GM12878 (cell line): ENCODE measurements at regions not wholly inside any gene's neighbourhood (a gene's known extent, or its start where the extent isn't known, plus 50 kb on each side); places are given as distances from the start of the nearest gene placed in this dataset.

Source experiments
- ATAC-seq: fragments of 200-7000 bp; cut with Tn5 transposase; 3 replicates; pipeline ENCODE4 v1.9.1; 2020; ENCODE audit warnings: mild to moderate bottlenecking, moderate library complexity
- BruUV-seq: library from RNA; stranded (reverse); fragments of 400-500 nt; replicated peaks from 2 replicates; lab custom pipeline; 2021; lab: Mats Ljungman, UMichigan
- CTCF ChIA-PET: fragments of 300-600 bp; sonication (Branson Sonifier 250); formaldehyde crosslinking; extraction: SDS; loops from one replicate; lab custom pipeline; 2021; ENCODE audit warnings: inconsistent platforms; lab: Yijun Ruan, JAX
- POLR2A ChIA-PET: fragments of 350-600 bp; formaldehyde crosslinking; extraction: SDS; loops from one replicate; lab custom pipeline; 2021; ENCODE audit warnings: inconsistent platforms; lab: Charles Lee
- RAD21 ChIA-PET: fragments of 300-600 bp; sonication (Branson Sonifier 250); formaldehyde crosslinking; loops from one replicate; lab custom pipeline; 2023; ENCODE audit warnings: antibody characterized with exemption; ENCODE audit not compliant: unreplicated experiment; lab: Charles Lee
- SMC1A ChIA-PET: fragments of 300-600 bp; sonication (Branson Sonifier 250); formaldehyde crosslinking; loops from one replicate; lab custom pipeline; 2023; ENCODE audit not compliant: unreplicated experiment, uncharacterized antibody; lab: Charles Lee
- DNase-seq: peaks from one replicate; pipeline ENCODE4 v3.0.0-alpha.2; 2011; ENCODE audit warnings: low read depth, low spot score
- FAIRE-seq: peaks from 3 replicates; lab custom pipeline; 2011; peaks lifted over from hg19 to GRCh38; lab: Jason Lieb, UNC
- H2AFZ ChIP-seq: 2 replicates; pipeline ENCODE4 v1.6.0; 2011; ENCODE audit warnings: low read depth, low read length, control low read depth; ENCODE audit not compliant: control insufficient read depth
- H3K27ac ChIP-seq: 2 replicates; pipeline ENCODE4 v1.5.1; 2011; ENCODE audit warnings: control low read depth; ENCODE audit not compliant: control insufficient read depth, insufficient read depth
- H3K27me3 ChIP-seq, 2 experiments: replicated peaks in 1 of 2; 2 replicates each; pipeline versions ENCODE4 v1.6.0 to v1.6.1; 2011; ENCODE audit warnings: low read length in 1 of 2; ENCODE audit not compliant: control insufficient read depth in 2 of 2, insufficient read depth in 2 of 2
- H3K36me3 ChIP-seq, 2 experiments: 2 replicates each; pipeline ENCODE4 v1.5.1; 2011; ENCODE audit warnings: low read length in 1 of 2; ENCODE audit not compliant: control insufficient read depth in 2 of 2, insufficient read depth in 2 of 2
- H3K4me1 ChIP-seq: 2 replicates; pipeline ENCODE4 v1.6.1; 2011; ENCODE audit warnings: mild to moderate bottlenecking, low read length, moderate library complexity, mixed read lengths; ENCODE audit not compliant: control insufficient read depth, insufficient read depth
- H3K4me2 ChIP-seq: 2 replicates; pipeline ENCODE4 v1.6.0; 2011; ENCODE audit warnings: control low read depth; ENCODE audit not compliant: control insufficient read depth, insufficient read depth
- H3K4me3 ChIP-seq: fragments of 200-600 bp; sonication (generic); 2 replicates; pipeline ENCODE4 v1.5.1; 2016
- H3K79me2 ChIP-seq: 2 replicates; pipeline ENCODE4 v1.6.0; 2011; ENCODE audit warnings: low read length; ENCODE audit not compliant: control insufficient read depth, insufficient read depth
- H3K9ac ChIP-seq: 2 replicates; pipeline ENCODE4 v1.8.0; 2011; ENCODE audit warnings: low read length, control low read depth, mixed read lengths; ENCODE audit not compliant: control insufficient read depth, insufficient read depth
- H3K9me3 ChIP-seq: replicated peaks from 3 replicates; pipeline ENCODE4 v1.5.1; 2011; ENCODE audit warnings: mild to moderate bottlenecking, low read length; ENCODE audit not compliant: control insufficient read depth, insufficient read depth
- H4K20me1 ChIP-seq: 2 replicates; pipeline ENCODE4 v1.6.0; 2011; ENCODE audit not compliant: control insufficient read depth, insufficient read depth
- CEBPB ChIP-seq, 2 experiments: fragments of 150-350 bp in 1 of 2; IDR thresholded peaks; 2 replicates each; pipeline ENCODE4 v1.6.1; 2012 to 2014; ENCODE audit warnings: low read depth in 2 of 2, low read length in 2 of 2, borderline replicate concordance in 1 of 2, inconsistent platforms in 1 of 2
- GATAD2B ChIP-seq: fragments of 450-650 bp; conservative IDR thresholded peaks from 2 replicates; pipeline ENCODE4 v1.6.1; 2017; ENCODE audit warnings: low read depth, mild to moderate bottlenecking, moderate library complexity
- NFYA ChIP-seq: IDR thresholded peaks from 2 replicates; pipeline ENCODE4 v1.6.1; 2011; ENCODE audit warnings: low read depth, mild to moderate bottlenecking, low read length, improper control_type of control experiment, borderline replicate concordance
- RUNX3 ChIP-seq: IDR thresholded peaks from 2 replicates; pipeline ENCODE4 v1.6.1; 2012; ENCODE audit warnings: low read length, inconsistent platforms
- SIN3A ChIP-seq: IDR thresholded peaks from 2 replicates; pipeline ENCODE4 v1.6.1; 2012; ENCODE audit warnings: low read depth, low read length, improper control_type of control experiment
- SP1 ChIP-seq: IDR thresholded peaks from one replicate; pipeline ENCODE4 v1.6.1; 2011; ENCODE audit warnings: low read depth, low read length
- ZBTB40 ChIP-seq: fragments of 450-650 bp; IDR thresholded peaks from 2 replicates; pipeline ENCODE4 v1.6.1; 2016; ENCODE audit warnings: mild to moderate bottlenecking, moderate library complexity, borderline replicate concordance
- WGBS: methylation state at CpG from one replicate; pipeline ENCODE4 v1.1.6; 2016; ENCODE audit warnings: low lambda C conversion rate; ENCODE audit not compliant: insufficient replicate concordance, insufficient coverage; ENCODE audit errors: missing lambda C conversion rate; 5-methylcytosine and 5-hydroxymethylcytosine counted together
- in situ Hi-C: fragments of 300-500 bp; cut with MboI; formaldehyde crosslinking; loops from 9 replicates; pipeline ENCODE4 v1.14.3; 2018; ENCODE audit warnings: mixed read lengths
- intact Hi-C: fragments of 100-400 bp; cut with micrococcal nuclease; formaldehyde crosslinking; loops from one replicate; pipeline ENCODE4 v1.14.2; 2022; ENCODE audit not compliant: unreplicated experiment
- TF ChIP-seq, protein P1 (sequence below): fragments of 450-650 bp; IDR thresholded peaks from 2 replicates; pipeline ENCODE4 v1.6.1; 2017; ENCODE audit warnings: mild to moderate bottlenecking, moderate library complexity
- TF ChIP-seq, protein P2 (sequence below): fragments of 450-650 bp; IDR thresholded peaks from 2 replicates; pipeline ENCODE4 v1.6.1; 2016; ENCODE audit warnings: mild to moderate bottlenecking
- TF ChIP-seq, protein P3 (sequence below): fragments of 450-650 bp; IDR thresholded peaks from 2 replicates; pipeline ENCODE4 v1.6.1; 2017; ENCODE audit warnings: low read depth, mild to moderate bottlenecking, moderate library complexity

- Histone ChIP-seq H3K4me3 (no peak overlapping the region), H3K27ac (no peak overlapping the region), H4K20me1 (no peaks in the 10 kb centered on the region), H3K27me3 (no peaks in the 10 kb centered on the region), H3K9me3 (no peaks in the 10 kb centered on the region), H3K79me2 (no peaks in the 10 kb centered on the region), H3K9ac (no peak overlapping the region), H3K4me2 (no peak overlapping the region), H3K4me1 (no peaks in the 10 kb centered on the region), H2AFZ (no peak overlapping the region), H3K36me3 (no peaks in the 10 kb centered on the region)
- no peak for TF ChIP-seq SP1
- TF ChIP-seq, protein P1, sequence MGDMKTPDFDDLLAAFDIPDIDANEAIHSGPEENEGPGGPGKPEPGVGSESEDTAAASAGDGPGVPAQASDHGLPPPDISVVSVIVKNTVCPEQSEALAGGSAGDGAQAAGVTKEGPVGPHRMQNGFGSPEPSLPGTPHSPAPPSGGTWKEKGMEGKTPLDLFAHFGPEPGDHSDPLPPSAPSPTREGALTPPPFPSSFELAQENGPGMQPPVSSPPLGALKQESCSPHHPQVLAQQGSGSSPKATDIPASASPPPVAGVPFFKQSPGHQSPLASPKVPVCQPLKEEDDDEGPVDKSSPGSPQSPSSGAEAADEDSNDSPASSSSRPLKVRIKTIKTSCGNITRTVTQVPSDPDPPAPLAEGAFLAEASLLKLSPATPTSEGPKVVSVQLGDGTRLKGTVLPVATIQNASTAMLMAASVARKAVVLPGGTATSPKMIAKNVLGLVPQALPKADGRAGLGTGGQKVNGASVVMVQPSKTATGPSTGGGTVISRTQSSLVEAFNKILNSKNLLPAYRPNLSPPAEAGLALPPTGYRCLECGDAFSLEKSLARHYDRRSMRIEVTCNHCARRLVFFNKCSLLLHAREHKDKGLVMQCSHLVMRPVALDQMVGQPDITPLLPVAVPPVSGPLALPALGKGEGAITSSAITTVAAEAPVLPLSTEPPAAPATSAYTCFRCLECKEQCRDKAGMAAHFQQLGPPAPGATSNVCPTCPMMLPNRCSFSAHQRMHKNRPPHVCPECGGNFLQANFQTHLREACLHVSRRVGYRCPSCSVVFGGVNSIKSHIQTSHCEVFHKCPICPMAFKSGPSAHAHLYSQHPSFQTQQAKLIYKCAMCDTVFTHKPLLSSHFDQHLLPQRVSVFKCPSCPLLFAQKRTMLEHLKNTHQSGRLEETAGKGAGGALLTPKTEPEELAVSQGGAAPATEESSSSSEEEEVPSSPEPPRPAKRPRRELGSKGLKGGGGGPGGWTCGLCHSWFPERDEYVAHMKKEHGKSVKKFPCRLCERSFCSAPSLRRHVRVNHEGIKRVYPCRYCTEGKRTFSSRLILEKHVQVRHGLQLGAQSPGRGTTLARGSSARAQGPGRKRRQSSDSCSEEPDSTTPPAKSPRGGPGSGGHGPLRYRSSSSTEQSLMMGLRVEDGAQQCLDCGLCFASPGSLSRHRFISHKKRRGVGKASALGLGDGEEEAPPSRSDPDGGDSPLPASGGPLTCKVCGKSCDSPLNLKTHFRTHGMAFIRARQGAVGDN = no peak
- TF ChIP-seq CEBPB (IDR thresholded peaks at IDR 0.05; ENCODE audit: borderline replicate concordance in 1 of 2, low read depth in 2 of 2, low read length in 2 of 2) = no peak
- TF ChIP-seq, protein P2, sequence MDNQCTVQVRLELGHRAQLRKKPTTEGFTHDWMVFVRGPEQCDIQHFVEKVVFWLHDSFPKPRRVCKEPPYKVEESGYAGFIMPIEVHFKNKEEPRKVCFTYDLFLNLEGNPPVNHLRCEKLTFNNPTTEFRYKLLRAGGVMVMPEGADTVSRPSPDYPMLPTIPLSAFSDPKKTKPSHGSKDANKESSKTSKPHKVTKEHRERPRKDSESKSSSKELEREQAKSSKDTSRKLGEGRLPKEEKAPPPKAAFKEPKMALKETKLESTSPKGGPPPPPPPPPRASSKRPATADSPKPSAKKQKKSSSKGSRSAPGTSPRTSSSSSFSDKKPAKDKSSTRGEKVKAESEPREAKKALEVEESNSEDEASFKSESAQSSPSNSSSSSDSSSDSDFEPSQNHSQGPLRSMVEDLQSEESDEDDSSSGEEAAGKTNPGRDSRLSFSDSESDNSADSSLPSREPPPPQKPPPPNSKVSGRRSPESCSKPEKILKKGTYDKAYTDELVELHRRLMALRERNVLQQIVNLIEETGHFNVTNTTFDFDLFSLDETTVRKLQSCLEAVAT = no peak
- no peak for TF ChIP-seq SIN3A
- no peak for TF ChIP-seq ZBTB40
- no peak for TF ChIP-seq NFYA
- no peak for TF ChIP-seq RUNX3
- TF ChIP-seq, protein P3, sequence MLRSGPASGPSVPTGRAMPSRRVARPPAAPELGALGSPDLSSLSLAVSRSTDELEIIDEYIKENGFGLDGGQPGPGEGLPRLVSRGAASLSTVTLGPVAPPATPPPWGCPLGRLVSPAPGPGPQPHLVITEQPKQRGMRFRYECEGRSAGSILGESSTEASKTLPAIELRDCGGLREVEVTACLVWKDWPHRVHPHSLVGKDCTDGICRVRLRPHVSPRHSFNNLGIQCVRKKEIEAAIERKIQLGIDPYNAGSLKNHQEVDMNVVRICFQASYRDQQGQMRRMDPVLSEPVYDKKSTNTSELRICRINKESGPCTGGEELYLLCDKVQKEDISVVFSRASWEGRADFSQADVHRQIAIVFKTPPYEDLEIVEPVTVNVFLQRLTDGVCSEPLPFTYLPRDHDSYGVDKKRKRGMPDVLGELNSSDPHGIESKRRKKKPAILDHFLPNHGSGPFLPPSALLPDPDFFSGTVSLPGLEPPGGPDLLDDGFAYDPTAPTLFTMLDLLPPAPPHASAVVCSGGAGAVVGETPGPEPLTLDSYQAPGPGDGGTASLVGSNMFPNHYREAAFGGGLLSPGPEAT = no peak
- no peak for TF ChIP-seq GATAD2B
- 41% methylated on average over 5 of the region's 5 CpGs for WGBS
- BruUV-seq = no TSS peak
- intact Hi-C loops (no loop called here), in situ Hi-C loops (no loop called here)
- ChIA-PET CTCF (no interaction called here), SMC1A (no interaction called here), RAD21 (no interaction called here), POLR2A (no interaction called here)
- ATAC-seq (no peak), DNase-seq (no peak), FAIRE-seq (no peak)
Observed at GRCh38 chr21:27189870-27190269, 223.0 kb upstream of the ADAMTS5 start.
